ENCODE measurements at regions not wholly inside any gene's neighbourhood (a gene's known extent, or its start where the extent isn't known, plus 50 kb on each side); places are given as distances from the start of the nearest gene placed in this dataset.

DNA sequence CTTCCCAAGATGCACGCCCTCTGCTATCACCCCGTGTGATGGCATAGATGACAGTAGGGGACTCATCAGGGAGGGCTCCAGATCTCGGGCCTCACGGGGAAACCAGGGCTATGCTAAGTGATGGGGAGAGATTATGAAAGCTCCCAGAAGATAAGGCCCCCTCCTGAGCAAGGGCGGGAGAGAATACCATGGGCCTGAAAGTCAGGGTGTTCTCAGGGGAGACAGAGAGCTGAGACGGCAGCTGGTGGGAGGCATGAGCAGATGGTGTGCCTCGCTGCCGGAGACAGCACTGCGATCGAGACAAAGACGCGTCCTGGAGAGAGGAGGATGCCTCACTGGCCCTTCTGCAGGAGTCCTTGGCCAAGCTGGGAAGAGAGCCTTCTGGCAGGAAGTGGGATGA is 106.5 kb upstream of the ADPGK start:
- TF ChIP-seq, protein P1, sequence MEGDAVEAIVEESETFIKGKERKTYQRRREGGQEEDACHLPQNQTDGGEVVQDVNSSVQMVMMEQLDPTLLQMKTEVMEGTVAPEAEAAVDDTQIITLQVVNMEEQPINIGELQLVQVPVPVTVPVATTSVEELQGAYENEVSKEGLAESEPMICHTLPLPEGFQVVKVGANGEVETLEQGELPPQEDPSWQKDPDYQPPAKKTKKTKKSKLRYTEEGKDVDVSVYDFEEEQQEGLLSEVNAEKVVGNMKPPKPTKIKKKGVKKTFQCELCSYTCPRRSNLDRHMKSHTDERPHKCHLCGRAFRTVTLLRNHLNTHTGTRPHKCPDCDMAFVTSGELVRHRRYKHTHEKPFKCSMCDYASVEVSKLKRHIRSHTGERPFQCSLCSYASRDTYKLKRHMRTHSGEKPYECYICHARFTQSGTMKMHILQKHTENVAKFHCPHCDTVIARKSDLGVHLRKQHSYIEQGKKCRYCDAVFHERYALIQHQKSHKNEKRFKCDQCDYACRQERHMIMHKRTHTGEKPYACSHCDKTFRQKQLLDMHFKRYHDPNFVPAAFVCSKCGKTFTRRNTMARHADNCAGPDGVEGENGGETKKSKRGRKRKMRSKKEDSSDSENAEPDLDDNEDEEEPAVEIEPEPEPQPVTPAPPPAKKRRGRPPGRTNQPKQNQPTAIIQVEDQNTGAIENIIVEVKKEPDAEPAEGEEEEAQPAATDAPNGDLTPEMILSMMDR (IDR thresholded peaks at IDR 0.05), result no peak
- TF ChIP-seq POLR2A (IDR thresholded peaks at IDR 0.05), result no peak

Data from right lobe of liver (tissue), 4 donors.